Activated CD8-positive, alpha-beta memory T cell treated with anti-CD3 and anti-CD28 coated beads, Interleukin-2, amount 10 ng/mL, durations not matched to agents 7 days and 5 days (primary cell): ENCODE measurements at regions not wholly inside any gene's neighbourhood (a gene's known extent, or its start where the extent isn't known, plus 50 kb on each side); places are given as distances from the start of the nearest gene placed in this dataset.

Source experiments
- ATAC-seq: fragments of 150-1000 bp; cut with Tn5 transposase; one replicate; pipeline ENCODE4 v1.10.0; 2021; ENCODE audit warnings: moderate library complexity
- CTCF ChIA-PET: fragments of 350-600 bp; sonication (Branson Sonifier 250); formaldehyde crosslinking; loops from one replicate; lab custom pipeline; 2021; ENCODE audit warnings: antibody characterized with exemption; lab: Charles Lee
- DNase-seq: peaks from one replicate; pipeline ENCODE4 v3.0.0-alpha.2; 2020
- H3K27ac Mint-ChIP-seq: one replicate; pipeline ENCODE4 v1.8.0; 2021; ENCODE audit warnings: mild to moderate bottlenecking, mixed read lengths
- H3K27me3 Mint-ChIP-seq: one replicate; pipeline ENCODE4 v1.8.0; 2021; ENCODE audit warnings: mixed read lengths
- H3K36me3 Mint-ChIP-seq: one replicate; pipeline ENCODE4 v1.8.0; 2021; ENCODE audit warnings: mild to moderate bottlenecking, mixed read lengths
- H3K4me1 Mint-ChIP-seq: one replicate; pipeline ENCODE4 v1.8.0; 2021; ENCODE audit warnings: mixed read lengths
- H3K4me3 Mint-ChIP-seq: one replicate; pipeline ENCODE4 v1.8.0; 2021; ENCODE audit warnings: mild to moderate bottlenecking, moderate library complexity, mixed read lengths
- H3K9me3 Mint-ChIP-seq: one replicate; pipeline ENCODE4 v1.8.0; 2022; ENCODE audit warnings: low read depth, mixed read lengths

- no peaks in the 10 kb centered on the region for H3K36me3 Mint-ChIP-seq
- no peaks in the 10 kb centered on the region for H3K27me3 Mint-ChIP-seq
- ATAC-seq (no peak), DNase-seq (no peak)
- H3K9me3 Mint-ChIP-seq, result no peaks in the 10 kb centered on the region
- no peak overlapping the region for H3K27ac Mint-ChIP-seq
- CTCF ChIA-PET, result no interaction called here
- no peak overlapping the region for H3K4me3 Mint-ChIP-seq
- no peaks in the 10 kb centered on the region for H3K4me1 Mint-ChIP-seq
These were observed 375.7 kb downstream of the SHANK2 start for GRCh38 chr11:70876685-70877084.

DNA sequence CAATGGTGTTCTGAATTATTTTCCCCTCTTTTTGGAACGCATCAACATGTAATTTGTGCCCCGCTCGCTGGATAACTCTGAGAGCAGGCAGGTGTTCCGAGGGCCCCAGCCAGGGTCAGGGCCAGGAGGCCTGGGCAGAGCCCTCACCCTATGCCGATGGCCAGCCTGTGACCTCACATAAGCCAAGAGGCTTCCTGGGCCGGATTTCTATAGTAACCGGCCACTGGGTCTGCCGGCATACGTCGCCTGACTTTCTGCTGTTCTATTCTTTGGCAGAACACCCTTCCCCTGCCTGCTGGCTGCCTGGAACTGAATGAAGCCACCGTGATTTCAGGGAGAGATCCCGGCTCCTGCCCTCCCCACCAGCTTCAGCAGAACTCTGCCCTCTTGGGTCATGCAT lies 375.2 kb downstream of the SHANK2 start:
- Mint-ChIP-seq H3K9me3 (no peaks in the 10 kb centered on the region), H3K4me3 (no peak overlapping the region), H3K4me1 (no peaks in the 10 kb centered on the region), H3K36me3 (no peaks in the 10 kb centered on the region), H3K27ac (no peak overlapping the region), H3K27me3 (no peaks in the 10 kb centered on the region)
- CTCF ChIA-PET, result no interaction called here
- DNase-seq (no peak), ATAC-seq (no peak)

- ATAC-seq (no peak), DNase-seq (no peak)
- Mint-ChIP-seq H3K27ac (no peak overlapping the region), H3K4me1 (no peaks in the 10 kb centered on the region), H3K9me3 (no peaks in the 10 kb centered on the region), H3K36me3 (no peaks in the 10 kb centered on the region), H3K27me3 (no peaks in the 10 kb centered on the region), H3K4me3 (no peak overlapping the region)
- CTCF ChIA-PET, result no interaction called here
These were observed 374.0 kb downstream of the SHANK2 start for GRCh38 chr11:70878366-70878765.

GRCh38 chr11:70879601-70880285 lies 372.6 kb downstream of the SHANK2 start:
- Mint-ChIP-seq H3K4me1 (no peaks in the 10 kb centered on the region), H3K27ac (no peak overlapping the region), H3K4me3 (no peak overlapping the region), H3K9me3 (no peaks in the 10 kb centered on the region), H3K36me3 (no peaks in the 10 kb centered on the region), H3K27me3 (no peaks in the 10 kb centered on the region)
- ATAC-seq (no peak), DNase-seq (no peak)
- CTCF ChIA-PET, result no interaction called here

- no peak overlapping the region for H3K27ac Mint-ChIP-seq
- no peaks in the 10 kb centered on the region for H3K9me3 Mint-ChIP-seq
- CTCF ChIA-PET, result no interaction called here
- no peak for ATAC-seq
- H3K4me3 Mint-ChIP-seq, result no peak overlapping the region
- H3K36me3 Mint-ChIP-seq, result no peaks in the 10 kb centered on the region
- H3K4me1 Mint-ChIP-seq, result no peaks in the 10 kb centered on the region
- H3K27me3 Mint-ChIP-seq, result no peaks in the 10 kb centered on the region
- no peak for DNase-seq
These were observed 372.0 kb downstream of the SHANK2 start for GRCh38 chr11:70880416-70880815.

DNA sequence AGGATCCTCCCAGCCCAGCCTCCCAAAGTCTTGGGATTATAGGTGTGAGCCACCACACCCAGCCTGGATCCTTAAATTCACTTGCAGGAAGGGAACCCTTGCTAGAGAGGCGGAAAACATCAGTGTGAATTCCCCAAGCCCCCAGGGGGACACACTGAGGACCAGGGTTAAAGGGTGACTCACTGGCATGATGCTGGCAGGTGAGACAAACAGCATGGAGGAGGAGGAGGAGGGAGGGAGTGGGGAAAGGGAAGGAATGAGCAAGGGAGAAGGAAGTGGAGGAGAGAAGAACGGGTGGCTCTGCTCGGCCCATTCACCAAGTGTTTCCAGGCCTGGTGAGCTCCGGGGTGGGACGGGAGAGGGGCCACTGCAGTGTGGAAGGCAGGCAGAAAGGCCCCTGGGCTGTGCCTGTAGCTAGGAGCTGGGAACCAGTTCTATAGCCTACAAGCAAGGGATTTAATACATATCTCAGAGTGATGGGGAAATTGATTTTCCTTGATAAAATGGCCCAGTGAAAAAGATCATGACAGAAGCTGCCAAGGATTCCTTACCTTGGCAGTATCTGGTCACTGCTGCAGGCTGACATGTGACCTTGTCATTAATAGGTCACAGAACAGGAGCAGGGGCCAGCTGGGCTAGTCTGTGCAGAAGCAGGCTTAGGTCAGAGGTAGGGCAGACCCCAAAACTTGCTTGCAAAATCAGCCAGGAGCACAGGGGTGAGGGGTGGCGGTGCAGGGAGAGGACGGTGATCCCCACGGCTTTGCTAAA lies 370.2 kb downstream of the SHANK2 start:
- ATAC-seq, result no peak
- no peaks in the 10 kb centered on the region for H3K4me1 Mint-ChIP-seq
- H3K27ac Mint-ChIP-seq, result no peak overlapping the region
- DNase-seq, result no peak
- CTCF ChIA-PET, result no interaction called here
- no peak overlapping the region for H3K4me3 Mint-ChIP-seq
- no peaks in the 10 kb centered on the region for H3K9me3 Mint-ChIP-seq
- H3K36me3 Mint-ChIP-seq, result no peaks in the 10 kb centered on the region
- H3K27me3 Mint-ChIP-seq, result no peaks in the 10 kb centered on the region

- H3K9me3 Mint-ChIP-seq, result no peaks in the 10 kb centered on the region
- H3K4me1 Mint-ChIP-seq, result no peaks in the 10 kb centered on the region
- H3K4me3 Mint-ChIP-seq, result no peak overlapping the region
- no peaks in the 10 kb centered on the region for H3K36me3 Mint-ChIP-seq
- no peak overlapping the region for H3K27ac Mint-ChIP-seq
- ATAC-seq, result no peak
- CTCF ChIA-PET, result no interaction called here
- H3K27me3 Mint-ChIP-seq, result no peaks in the 10 kb centered on the region
- no peak for DNase-seq
These were observed 369.7 kb downstream of the SHANK2 start for GRCh38 chr11:70882716-70883085.

- DNase-seq, result no peak
- Mint-ChIP-seq H3K4me1 (peaks cover 2% of the 10 kb centered on the region), H3K27ac (no peak overlapping the region), H3K36me3 (no peaks in the 10 kb centered on the region), H3K4me3 (no peak overlapping the region), H3K9me3 (no peaks in the 10 kb centered on the region), H3K27me3 (no peaks in the 10 kb centered on the region)
- CTCF ChIA-PET, result no interaction called here
- ATAC-seq, result no peak
These were observed 368.9 kb downstream of the SHANK2 start for GRCh38 chr11:70883323-70883940.

DNA sequence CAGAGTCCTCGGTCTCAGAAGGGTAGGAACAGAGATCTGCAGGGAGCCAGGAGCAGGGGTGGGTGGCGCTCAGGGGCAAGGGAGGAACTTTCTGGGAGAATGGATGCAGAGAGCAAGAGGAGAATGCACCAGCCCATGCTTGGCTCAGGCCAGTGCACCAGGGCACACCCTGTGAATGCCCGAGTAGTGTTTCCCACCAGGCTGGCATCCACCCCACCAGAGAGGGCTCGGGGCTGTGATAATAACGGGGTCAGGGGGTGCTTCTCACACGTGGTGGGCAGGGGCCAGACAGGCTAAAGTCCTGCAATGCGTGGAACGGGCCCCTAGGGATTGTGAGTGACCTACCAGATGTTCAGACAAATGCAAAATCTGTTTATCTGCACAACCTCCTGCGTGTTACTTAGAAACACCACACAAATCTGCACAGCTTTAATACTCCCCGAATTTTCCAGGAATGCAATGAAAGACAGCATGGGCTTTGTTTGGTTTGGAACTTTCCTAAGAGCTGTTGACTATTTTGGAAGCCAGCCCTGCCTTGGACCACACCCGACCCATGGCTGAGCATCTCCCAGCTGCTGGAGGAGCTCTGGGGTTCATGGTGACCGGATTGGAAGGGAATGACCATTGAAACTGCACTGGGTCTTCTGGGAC lies 368.3 kb downstream of the SHANK2 start:
- CTCF ChIA-PET, result no interaction called here
- H3K9me3 Mint-ChIP-seq, result no peaks in the 10 kb centered on the region
- peaks cover 2% of the 10 kb centered on the region for H3K4me1 Mint-ChIP-seq
- H3K27me3 Mint-ChIP-seq, result no peaks in the 10 kb centered on the region
- no peaks in the 10 kb centered on the region for H3K36me3 Mint-ChIP-seq
- DNase-seq (no peak), ATAC-seq (no peak)
- no peak overlapping the region for H3K27ac Mint-ChIP-seq
- H3K4me3 Mint-ChIP-seq, result no peak overlapping the region

GRCh38 chr11:70885281-70886231 lies 366.8 kb downstream of the SHANK2 start:
- Mint-ChIP-seq H3K27me3 (no peaks in the 10 kb centered on the region), H3K9me3 (peaks cover 2% of the 10 kb centered on the region), H3K36me3 (no peaks in the 10 kb centered on the region), H3K4me1 (peaks cover 2% of the 10 kb centered on the region), H3K4me3 (no peak overlapping the region), H3K27ac (no peak overlapping the region)
- ATAC-seq (no peak), DNase-seq (no peak)
- CTCF ChIA-PET, result no interaction called here

- H3K9me3 Mint-ChIP-seq, result peaks cover 2% of the 10 kb centered on the region
- H3K36me3 Mint-ChIP-seq, result no peaks in the 10 kb centered on the region
- no peak for DNase-seq
- no peak overlapping the region for H3K27ac Mint-ChIP-seq
- peaks cover 2% of the 10 kb centered on the region for H3K4me1 Mint-ChIP-seq
- CTCF ChIA-PET, result no interaction called here
- H3K4me3 Mint-ChIP-seq, result no peak overlapping the region
- ATAC-seq, result no peak
- no peaks in the 10 kb centered on the region for H3K27me3 Mint-ChIP-seq
These were observed 366.1 kb downstream of the SHANK2 start for GRCh38 chr11:70886256-70886655.

GRCh38 chr11:70886676-70887541 lies 365.5 kb downstream of the SHANK2 start:
- no peak for ATAC-seq
- peaks cover 2% of the 10 kb centered on the region for H3K4me1 Mint-ChIP-seq
- CTCF ChIA-PET, result no interaction called here
- no peaks in the 10 kb centered on the region for H3K27me3 Mint-ChIP-seq
- peaks cover 2% of the 10 kb centered on the region for H3K9me3 Mint-ChIP-seq
- no peak for DNase-seq
- H3K4me3 Mint-ChIP-seq, result no peak overlapping the region
- H3K27ac Mint-ChIP-seq, result no peak overlapping the region
- H3K36me3 Mint-ChIP-seq, result no peaks in the 10 kb centered on the region
